Uterus (tissue), 2 donors: ENCODE measurements at regions not wholly inside any gene's neighbourhood (a gene's known extent, or its start where the extent isn't known, plus 50 kb on each side); places are given as distances from the start of the nearest gene placed in this dataset.

Experiments used
- POLR2A ChIP-seq, 2 donors: fragments of 450-650 bp; IDR thresholded peaks; one replicate each; pipeline ENCODE4 v1.6.1; 2016; ENCODE audit warnings: antibody characterized with exemption in 2 of 2, mild to moderate bottlenecking in 1 of 2, moderate library complexity in 1 of 2
- TF ChIP-seq, protein P1 (sequence below), 4 experiments: fragments of 200-600 bp in 2 of 4; fragments of 450-650 bp in 2 of 4; sonication (generic) in 2 of 4; IDR thresholded peaks; one replicate each; pipeline ENCODE4 v1.5.1; 2016 to 2019; ENCODE audit warnings: antibody characterized with exemption in 4 of 4, mild to moderate bottlenecking in 2 of 4, moderate library complexity in 1 of 4

DNA sequence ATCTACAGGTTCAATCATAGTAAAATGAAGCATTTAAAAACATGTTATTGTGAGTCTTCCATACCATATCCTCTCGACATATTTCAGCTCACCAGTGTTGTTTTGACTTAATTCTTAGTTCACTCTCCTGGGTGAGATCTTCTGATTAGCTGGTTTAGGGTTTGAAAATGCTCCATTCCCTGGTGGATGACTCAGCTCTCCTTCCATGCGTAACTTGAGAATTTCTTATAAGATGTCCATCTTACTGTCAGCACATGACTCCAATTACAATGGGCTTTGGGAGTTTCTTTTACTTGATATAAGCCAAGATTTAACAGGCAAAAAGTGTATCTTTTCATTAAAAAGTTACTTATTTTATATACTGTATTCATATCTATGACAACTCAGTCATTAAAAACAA is 476.5 kb downstream of the BRINP3 start:
- TF ChIP-seq, protein P1, sequence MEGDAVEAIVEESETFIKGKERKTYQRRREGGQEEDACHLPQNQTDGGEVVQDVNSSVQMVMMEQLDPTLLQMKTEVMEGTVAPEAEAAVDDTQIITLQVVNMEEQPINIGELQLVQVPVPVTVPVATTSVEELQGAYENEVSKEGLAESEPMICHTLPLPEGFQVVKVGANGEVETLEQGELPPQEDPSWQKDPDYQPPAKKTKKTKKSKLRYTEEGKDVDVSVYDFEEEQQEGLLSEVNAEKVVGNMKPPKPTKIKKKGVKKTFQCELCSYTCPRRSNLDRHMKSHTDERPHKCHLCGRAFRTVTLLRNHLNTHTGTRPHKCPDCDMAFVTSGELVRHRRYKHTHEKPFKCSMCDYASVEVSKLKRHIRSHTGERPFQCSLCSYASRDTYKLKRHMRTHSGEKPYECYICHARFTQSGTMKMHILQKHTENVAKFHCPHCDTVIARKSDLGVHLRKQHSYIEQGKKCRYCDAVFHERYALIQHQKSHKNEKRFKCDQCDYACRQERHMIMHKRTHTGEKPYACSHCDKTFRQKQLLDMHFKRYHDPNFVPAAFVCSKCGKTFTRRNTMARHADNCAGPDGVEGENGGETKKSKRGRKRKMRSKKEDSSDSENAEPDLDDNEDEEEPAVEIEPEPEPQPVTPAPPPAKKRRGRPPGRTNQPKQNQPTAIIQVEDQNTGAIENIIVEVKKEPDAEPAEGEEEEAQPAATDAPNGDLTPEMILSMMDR (IDR thresholded peaks at IDR 0.05), result no peak
- TF ChIP-seq POLR2A (IDR thresholded peaks at IDR 0.05), result no peak
